NCI-H460 (cell line): ENCODE measurements at regions not wholly inside any gene's neighbourhood (a gene's known extent, or its start where the extent isn't known, plus 50 kb on each side); places are given as distances from the start of the nearest gene placed in this dataset.
A peak's percentile ranks its signal among the peaks of the same experiment; 100 is the strongest.
"Not testable (repeated sequence)": the region's sequence is repeated elsewhere in the genome, so short reads cannot be mapped to it uniquely, and the experiment has no call there.

Experiments used
- DNase-seq: peaks from one replicate; pipeline ENCODE4 v3.0.0-alpha.2; 2016; ENCODE audit warnings: low read depth; ENCODE audit errors: extremely low read depth

GRCh38 chr3:116981089-116981488, 271.5 kb downstream of the TUSC7 start:
- no peak for DNase-seq

GRCh38 chr3:116984301-116984700, 274.7 kb downstream of the TUSC7 start:
- no peak for DNase-seq

GRCh38 chr3:116994351-116994879, 284.8 kb downstream of the TUSC7 start:
- DNase-seq, result no peak

GRCh38 chr3:117003501-117003900, 293.9 kb downstream of the TUSC7 start:
- no peak for DNase-seq

GRCh38 chr3:117005274-117005673, 295.7 kb downstream of the TUSC7 start:
- DNase-seq, result no peak

- DNase-seq, result no peak
These were observed 296.4 kb downstream of the TUSC7 start for GRCh38 chr3:117005911-117006522.

- DNase-seq, result no peak
These were observed 300.7 kb downstream of the TUSC7 start for GRCh38 chr3:117010318-117010717.

GRCh38 chr3:117011687-117012250, 302.2 kb downstream of the TUSC7 start:
- DNase-seq, result no peak

GRCh38 chr3:117016378-117016777, 306.8 kb downstream of the TUSC7 start:
- no peak for DNase-seq

GRCh38 chr3:117017135-117017894, 307.7 kb downstream of the TUSC7 start:
- no peak for DNase-seq

GRCh38 chr3:117018655-117019054, 309.1 kb downstream of the TUSC7 start:
- DNase-seq, result no peak

- peak; percentile 9 for DNase-seq
These were observed 309.6 kb downstream of the TUSC7 start for GRCh38 chr3:117019082-117019713.

GRCh38 chr3:117026401-117026800, 316.8 kb downstream of the TUSC7 start:
- no peak for DNase-seq

- no peak for DNase-seq
These were observed 326.2 kb downstream of the TUSC7 start for GRCh38 chr3:117035745-117036144.

GRCh38 chr3:117036259-117036799, 326.8 kb downstream of the TUSC7 start:
- DNase-seq, result no peak

- no peak for DNase-seq
These were observed 335.6 kb downstream of the TUSC7 start for GRCh38 chr3:117045143-117045542.

GRCh38 chr3:117047951-117048705, 338.5 kb downstream of the TUSC7 start:
- no peak for DNase-seq

- DNase-seq, result no peak
These were observed 342.8 kb downstream of the TUSC7 start for GRCh38 chr3:117052395-117052794.

GRCh38 chr3:117054556-117054955, 345.0 kb downstream of the TUSC7 start:
- DNase-seq, result no peak

- not testable (repeated sequence) for DNase-seq
These were observed 347.4 kb downstream of the TUSC7 start for GRCh38 chr3:117056946-117057345.
